NCI-H1105 treated with DMSO at 0.1 percent for 48 hours (cell line): ENCODE measurements at regions not wholly inside any gene's neighbourhood (a gene's known extent, or its start where the extent isn't known, plus 50 kb on each side); places are given as distances from the start of the nearest gene placed in this dataset.
"Not testable (repeated sequence)": the region's sequence is repeated elsewhere in the genome, so short reads cannot be mapped to it uniquely, and the experiment has no call there.

Source experiments
- DNase-seq: peaks from one replicate; lab custom pipeline; 2025; lab: John Stamatoyannopoulos, UW

DNA sequence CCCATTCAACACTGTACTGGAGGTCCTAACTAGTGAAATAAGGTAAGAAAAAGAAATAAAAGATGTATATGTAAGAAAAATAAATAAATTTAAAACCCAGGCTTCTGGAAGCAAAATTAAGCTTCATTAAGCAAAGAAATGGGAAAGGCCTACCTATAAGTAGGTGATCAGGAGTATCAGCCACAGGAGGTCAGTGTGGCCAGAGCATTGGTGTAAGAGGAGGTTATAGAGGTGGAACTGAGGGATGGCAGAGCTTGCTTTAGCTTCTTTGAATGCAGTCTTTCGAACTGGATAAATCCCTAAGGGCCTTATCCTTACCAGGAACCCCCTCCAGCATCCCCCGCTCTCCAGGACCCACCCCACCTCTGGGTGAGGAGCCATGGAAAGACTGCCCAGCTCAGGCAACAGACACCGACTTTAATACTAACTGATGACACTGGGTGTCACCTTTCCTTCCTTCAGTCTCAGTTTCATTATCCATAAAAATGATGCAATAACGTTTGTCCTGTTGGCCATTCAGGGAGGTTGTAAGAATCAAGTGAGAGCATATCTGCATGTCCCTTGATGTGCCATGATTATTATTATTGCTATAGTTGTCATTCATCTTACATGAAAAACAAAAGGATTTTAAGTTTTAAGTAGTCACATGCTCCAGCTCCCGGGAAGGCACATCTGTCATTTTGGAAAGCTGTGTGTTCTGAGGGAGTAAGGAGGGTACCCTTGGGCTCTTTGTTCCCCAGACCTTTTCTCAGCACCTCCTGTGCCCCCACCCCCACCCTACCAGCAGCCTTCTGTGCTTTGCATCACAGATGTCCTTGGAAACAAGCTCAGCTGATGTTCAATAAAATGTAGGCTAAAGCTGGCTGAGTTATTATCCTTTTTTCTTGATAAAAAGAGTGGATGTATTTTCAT is 50.8 kb upstream of the CTNNA1 start:
- no peak for DNase-seq

- no peak for DNase-seq
These were observed 51.5 kb upstream of the CTNNA1 start for GRCh38 chr5:138701678-138702077.

GRCh38 chr5:138700581-138701362 is 52.5 kb upstream of the CTNNA1 start:
- no peak for DNase-seq

DNA sequence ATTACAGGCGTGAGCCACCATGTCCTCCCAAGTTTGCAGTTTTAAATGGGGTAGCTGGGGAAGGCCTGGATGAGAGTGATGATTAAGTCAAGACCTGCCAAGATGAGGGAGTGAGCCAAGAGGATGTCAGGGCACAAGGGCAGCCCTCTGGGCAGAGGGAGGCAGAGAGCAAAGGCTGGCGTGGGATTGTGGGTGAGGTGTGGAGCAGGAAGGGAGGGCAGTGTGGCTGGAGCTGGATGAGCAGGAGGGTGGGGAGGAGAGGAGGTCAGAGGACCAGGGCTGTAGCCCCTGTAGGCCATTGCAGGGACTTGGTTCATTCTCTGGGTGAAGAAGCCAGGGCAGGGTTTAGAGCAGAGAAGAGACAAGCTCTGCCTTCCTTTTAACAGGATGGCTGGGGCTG is 53.7 kb upstream of the CTNNA1 start:
- no peak for DNase-seq

- no peak for DNase-seq
These were observed 54.5 kb upstream of the CTNNA1 start for GRCh38 chr5:138698713-138699112.

GRCh38 chr5:138697720-138698360 is 55.4 kb upstream of the CTNNA1 start:
- DNase-seq: no peak

- DNase-seq: no peak
These were observed 56.7 kb upstream of the CTNNA1 start for GRCh38 chr5:138696501-138696900.

DNA sequence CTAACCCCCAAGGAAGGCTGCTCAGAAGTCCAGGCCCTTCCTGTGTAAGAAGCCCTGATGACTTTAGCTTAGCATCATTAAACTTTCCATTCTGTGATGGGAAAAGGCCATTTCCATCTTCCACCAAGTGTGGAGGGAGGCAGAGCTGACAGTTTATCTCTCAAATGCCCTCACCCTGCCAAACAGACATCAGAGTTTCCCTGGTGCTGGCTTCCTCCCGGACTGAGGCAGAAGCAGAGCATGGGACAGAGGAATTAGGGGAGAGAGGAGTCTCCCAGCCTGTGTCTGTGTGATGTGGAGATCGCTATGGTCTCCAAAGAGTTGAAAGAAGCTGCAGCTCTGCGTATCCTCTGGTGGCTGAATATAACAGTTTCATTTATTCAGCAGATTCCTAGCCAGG is 57.4 kb upstream of the CTNNA1 start:
- no peak for DNase-seq

GRCh38 chr5:138694146-138694545 is 59.1 kb upstream of the CTNNA1 start:
- DNase-seq: no peak

GRCh38 chr5:138692370-138692769 is 60.9 kb upstream of the CTNNA1 start:
- DNase-seq: no peak

DNA sequence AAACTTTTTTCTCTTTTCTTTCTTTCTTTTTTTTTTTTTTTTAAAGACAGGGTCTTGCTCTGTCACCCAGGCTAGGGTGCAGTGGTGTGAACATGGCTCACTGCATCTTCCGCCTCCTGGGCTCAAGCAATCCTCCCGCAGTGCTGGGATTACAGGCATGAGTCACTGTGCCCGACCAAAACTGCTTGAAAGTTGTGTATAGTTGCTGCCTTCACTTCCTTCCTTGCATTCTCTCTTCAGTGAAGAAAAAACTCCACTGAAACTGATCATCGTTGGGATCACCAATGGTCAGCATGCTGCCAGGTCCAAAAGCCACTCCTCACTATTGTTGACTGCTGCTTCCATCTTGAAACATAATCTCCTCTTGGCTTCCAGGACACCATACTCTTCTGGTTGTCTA is 66.6 kb upstream of the CTNNA1 start:
- no peak for DNase-seq

- no peak for DNase-seq
These were observed 68.0 kb upstream of the CTNNA1 start for GRCh38 chr5:138685193-138685745.

DNA sequence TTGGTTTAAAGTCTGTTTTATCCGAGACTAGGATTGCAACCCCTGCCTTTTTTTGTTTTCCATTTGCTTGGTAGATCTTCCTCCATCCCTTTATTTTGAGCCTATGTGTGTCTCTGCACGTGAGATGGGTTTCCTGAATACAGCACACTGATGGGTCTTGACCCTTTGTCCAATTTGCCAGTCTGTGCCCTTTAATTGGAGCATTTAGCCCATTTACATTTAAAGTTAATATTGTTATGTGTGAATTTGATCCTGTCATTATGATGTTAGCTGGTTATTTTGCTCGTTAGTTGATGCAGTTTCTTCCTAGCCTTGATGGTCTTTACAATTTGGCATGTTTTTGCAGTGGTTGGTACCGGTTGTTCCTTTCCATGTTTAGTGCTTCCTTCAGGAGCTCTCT is 70.8 kb upstream of the CTNNA1 start:
- not testable (repeated sequence) for DNase-seq

- DNase-seq: not testable (repeated sequence)
These were observed 74.4 kb upstream of the CTNNA1 start for GRCh38 chr5:138678826-138679225.

GRCh38 chr5:138677782-138678181 is 75.4 kb upstream of the CTNNA1 start:
- no peak for DNase-seq

DNA sequence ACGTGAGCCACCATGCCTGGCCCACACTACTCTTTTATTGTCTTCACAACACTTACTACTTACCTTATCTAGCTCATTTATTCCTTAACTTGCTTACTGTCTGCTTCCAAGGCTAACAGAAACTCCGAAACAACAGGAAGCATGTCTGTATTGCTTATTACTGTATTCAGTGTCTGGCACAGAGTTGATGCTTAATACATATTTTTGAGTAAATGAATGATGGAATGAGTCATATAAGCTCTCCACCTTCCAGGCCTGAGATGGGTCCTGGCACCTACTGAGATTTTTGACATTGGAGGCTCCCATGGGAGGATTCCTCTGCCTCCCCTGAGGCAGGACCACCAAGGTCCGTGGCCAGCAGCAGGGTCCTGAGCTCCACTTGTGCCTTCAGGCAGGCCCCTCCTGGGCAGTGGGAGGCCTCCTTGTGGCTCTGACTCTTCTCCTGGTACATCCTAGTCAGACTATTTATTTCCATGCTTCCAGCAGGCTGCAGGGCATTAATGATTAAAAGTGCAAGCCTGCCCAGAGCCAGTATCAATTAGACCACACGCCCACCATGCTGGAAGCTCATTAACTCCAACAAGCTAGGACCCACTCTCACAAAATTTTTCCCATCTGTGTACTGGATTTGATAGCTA is 76.5 kb upstream of the CTNNA1 start:
- no peak for DNase-seq

DNA sequence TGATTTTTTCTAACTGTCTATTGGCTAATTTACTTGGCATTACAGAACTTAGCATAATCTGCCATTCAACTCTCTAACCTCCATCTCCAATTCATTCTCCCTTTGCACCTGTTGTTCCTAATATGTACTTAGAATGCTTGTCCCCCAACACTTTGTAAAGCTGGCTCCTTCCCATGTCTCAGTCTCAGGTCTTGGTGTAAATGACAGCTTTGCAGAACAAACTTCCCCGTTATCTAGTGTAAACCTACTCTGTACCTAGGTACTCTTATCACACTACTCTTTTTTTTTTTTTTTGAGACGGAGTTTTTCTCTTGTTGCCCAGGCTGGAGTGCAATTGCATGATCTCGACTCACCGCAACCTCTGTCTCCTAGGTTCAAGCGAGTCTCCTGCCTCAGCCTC is 77.2 kb upstream of the CTNNA1 start:
- DNase-seq: no peak

- DNase-seq: no peak
These were observed 84.5 kb upstream of the CTNNA1 start for GRCh38 chr5:138668451-138669380.

- DNase-seq: not testable (repeated sequence)
These were observed 85.4 kb upstream of the CTNNA1 start for GRCh38 chr5:138667782-138668331.

- DNase-seq: no peak
These were observed 86.9 kb upstream of the CTNNA1 start for GRCh38 chr5:138666226-138666742.
